WTC11 (cell line): ENCODE measurements at regions not wholly inside any gene's neighbourhood (a gene's known extent, or its start where the extent isn't known, plus 50 kb on each side); places are given as distances from the start of the nearest gene placed in this dataset.

Experiments
- ATAC-seq: fragments of 200-7000 bp; cut with Tn5 transposase; 2 replicates; pipeline ENCODE4 v1.10.0; 2021; ENCODE audit warnings: mild to moderate bottlenecking, moderate library complexity
- CTCF ChIA-PET: fragments of 300-600 bp; sonication (Branson Sonifier 250); formaldehyde crosslinking; loops from one replicate; lab custom pipeline; 2021; ENCODE audit warnings: antibody characterized with exemption; lab: Charles Lee
- POLR2A ChIA-PET: fragments of 350-600 bp; sonication (Branson Sonifier 250); formaldehyde crosslinking; loops from one replicate; lab custom pipeline; 2021; ENCODE audit warnings: antibody characterized with exemption; lab: Charles Lee
- DNase-seq: peaks from one replicate; pipeline ENCODE4 v3.0.0; 2021; ENCODE audit warnings: low spot score
- H3K27ac Mint-ChIP-seq: 2 replicates; pipeline ENCODE4 v1.8.0; 2021; ENCODE audit warnings: mixed read lengths
- H3K27me3 Mint-ChIP-seq: 2 replicates; pipeline ENCODE4 v1.8.0; 2021; ENCODE audit warnings: low read depth, mild to moderate bottlenecking, moderate library complexity, mixed read lengths
- H3K36me3 Mint-ChIP-seq: 2 replicates; pipeline ENCODE4 v1.8.0; 2021; ENCODE audit warnings: mixed read lengths
- H3K4me1 Mint-ChIP-seq: 2 replicates; pipeline ENCODE4 v1.8.0; 2022; ENCODE audit warnings: mixed read lengths
- H3K4me3 Mint-ChIP-seq: 2 replicates; pipeline ENCODE4 v1.8.0; 2021; ENCODE audit warnings: mild to moderate bottlenecking, moderate library complexity, mixed read lengths
- H3K9me3 Mint-ChIP-seq: 2 replicates; pipeline ENCODE4 v1.8.0; 2021; ENCODE audit warnings: mixed read lengths
- AFF4 ChIP-seq: sonication (generic); formaldehyde crosslinking; IDR thresholded peaks from 2 replicates; pipeline ENCODE4 v1.8.1; 2023; ENCODE audit warnings: mild to moderate bottlenecking, missing genetic modification reagents, borderline replicate concordance
- ATF1 ChIP-seq: sonication (generic); formaldehyde crosslinking; IDR thresholded peaks from 2 replicates; pipeline ENCODE4 v1.8.1; 2023; ENCODE audit warnings: mild to moderate bottlenecking, moderate library complexity, missing genetic modification reagents
- ATF3 ChIP-seq: sonication (generic); formaldehyde crosslinking; conservative IDR thresholded peaks from 2 replicates; pipeline ENCODE4 v1.8.1; 2022; ENCODE audit warnings: mild to moderate bottlenecking, missing genetic modification reagents
- CBFB ChIP-seq: sonication (generic); formaldehyde crosslinking; IDR thresholded peaks from 2 replicates; pipeline ENCODE4 v1.8.1; 2022; ENCODE audit warnings: mild to moderate bottlenecking, low read depth, missing genetic modification reagents
- E2F5 ChIP-seq: sonication (generic); formaldehyde crosslinking; IDR thresholded peaks from 2 replicates; pipeline ENCODE4 v1.8.1; 2022; ENCODE audit warnings: mild to moderate bottlenecking, moderate library complexity, missing genetic modification reagents
- EMX1 ChIP-seq: fragments of 250-450 bp; sonication (Bioruptor Pico); IDR thresholded peaks from 2 replicates; pipeline ENCODE4 v1.8.0; 2021; ENCODE audit warnings: mild to moderate bottlenecking
- ETV6 ChIP-seq: sonication (generic); formaldehyde crosslinking; IDR thresholded peaks from 2 replicates; pipeline ENCODE4 v1.8.1; 2022; ENCODE audit warnings: mild to moderate bottlenecking, missing genetic modification reagents
- GRHL2 ChIP-seq: fragments of 250-450 bp; sonication (Bioruptor Pico); IDR thresholded peaks from 2 replicates; pipeline ENCODE4 v1.8.0; 2022; ENCODE audit warnings: mild to moderate bottlenecking, moderate library complexity; ENCODE audit not compliant: insufficient replicate concordance, severe bottlenecking
- JUN ChIP-seq: sonication (generic); formaldehyde crosslinking; IDR thresholded peaks from 2 replicates; pipeline ENCODE4 v1.8.0; 2023; ENCODE audit warnings: mild to moderate bottlenecking, missing genetic modification reagents
- KAT7 ChIP-seq: sonication (generic); formaldehyde crosslinking; IDR thresholded peaks from 2 replicates; pipeline ENCODE4 v1.8.1; 2023; ENCODE audit warnings: missing genetic modification reagents, mild to moderate bottlenecking, borderline replicate concordance
- MAX ChIP-seq: sonication (generic); formaldehyde crosslinking; IDR thresholded peaks from 2 replicates; pipeline ENCODE4 v1.8.0; 2022; ENCODE audit warnings: mild to moderate bottlenecking, missing genetic modification reagents
- NR3C1 ChIP-seq: sonication (generic); formaldehyde crosslinking; conservative IDR thresholded peaks from 2 replicates; pipeline ENCODE4 v1.8.1; 2023; ENCODE audit warnings: low read depth, mild to moderate bottlenecking, missing genetic modification reagents
- PREB ChIP-seq: sonication (generic); formaldehyde crosslinking; IDR thresholded peaks from 2 replicates; pipeline ENCODE4 v1.8.1; 2022; ENCODE audit warnings: mild to moderate bottlenecking, missing genetic modification reagents, moderate library complexity, borderline replicate concordance
- PRRX2 ChIP-seq: fragments of 250-450 bp; sonication (Bioruptor Pico); IDR thresholded peaks from 2 replicates; pipeline ENCODE4 v1.8.0; 2021; ENCODE audit warnings: mild to moderate bottlenecking
- RELA ChIP-seq: sonication (generic); formaldehyde crosslinking; IDR thresholded peaks from 2 replicates; pipeline ENCODE4 v1.8.1; 2022; ENCODE audit warnings: missing genetic modification reagents, mild to moderate bottlenecking, borderline replicate concordance
- TEAD1 ChIP-seq: sonication (generic); formaldehyde crosslinking; IDR thresholded peaks from 2 replicates; pipeline ENCODE4 v1.8.0; 2022; ENCODE audit warnings: mild to moderate bottlenecking, missing genetic modification reagents
- ZBTB21 ChIP-seq: sonication (generic); formaldehyde crosslinking; IDR thresholded peaks from 2 replicates; pipeline ENCODE4 v1.8.1; 2023; ENCODE audit warnings: mild to moderate bottlenecking, missing genetic modification reagents, borderline replicate concordance
- ZBTB43 ChIP-seq: sonication (generic); formaldehyde crosslinking; IDR thresholded peaks from 2 replicates; pipeline ENCODE4 v1.8.1; 2023; ENCODE audit warnings: mild to moderate bottlenecking, missing genetic modification reagents
- ZNF121 ChIP-seq: sonication (generic); formaldehyde crosslinking; IDR thresholded peaks from 2 replicates; pipeline ENCODE4 v1.8.0; 2023; ENCODE audit warnings: missing genetic modification reagents
- ZNF219 ChIP-seq: sonication (generic); formaldehyde crosslinking; IDR thresholded peaks from 2 replicates; pipeline ENCODE4 v1.8.0; 2023; ENCODE audit warnings: missing genetic modification reagents, mild to moderate bottlenecking, borderline replicate concordance
- ZNF281 ChIP-seq: sonication (generic); formaldehyde crosslinking; IDR thresholded peaks from 2 replicates; pipeline ENCODE4 v1.8.0; 2023; ENCODE audit warnings: mild to moderate bottlenecking, missing genetic modification reagents
- ZNF512 ChIP-seq: sonication (generic); formaldehyde crosslinking; IDR thresholded peaks from 2 replicates; pipeline ENCODE4 v1.8.1; 2022; ENCODE audit warnings: missing genetic modification reagents, borderline replicate concordance

GRCh38 chr5:51559921-51560658 is 176.8 kb downstream of the ISL1 start (continued):
- TF ChIP-seq RELA (CRISPR knock-in tag) (no peak), ZBTB21 (no peak), ZBTB43 (CRISPR knock-in tag) (no peak), ATF1 (CRISPR knock-in tag) (no peak), TEAD1 (no peak), ATF3 (CRISPR knock-in tag) (no peak), NR3C1 (CRISPR knock-in tag) (no peak), CBFB (no peak), KAT7 (CRISPR knock-in tag) (no peak), EMX1 (CRISPR knock-in tag) (no peak), PRRX2 (CRISPR knock-in tag) (no peak)

- ChIA-PET POLR2A (no interaction called here), CTCF (no interaction called here)
- no peak overlapping the region for H3K27ac Mint-ChIP-seq
- DNase-seq, result no peak
- ATAC-seq, result no peak
- H3K36me3 Mint-ChIP-seq, result no peaks in the 10 kb centered on the region
- H3K4me3 Mint-ChIP-seq, result no peak overlapping the region
- TF ChIP-seq GRHL2 (no peak), PREB (CRISPR knock-in tag) (no peak), EMX1 (CRISPR knock-in tag) (no peak), E2F5 (CRISPR knock-in tag) (no peak), ZNF512 (CRISPR knock-in tag) (no peak), ZNF121 (CRISPR knock-in tag) (no peak)
- no peaks in the 10 kb centered on the region for H3K27me3 Mint-ChIP-seq
- H3K9me3 Mint-ChIP-seq, result no peaks in the 10 kb centered on the region
- H3K4me1 Mint-ChIP-seq, result no peaks in the 10 kb centered on the region
These were observed 183.7 kb downstream of the ISL1 start for GRCh38 chr5:51566953-51567352.

GRCh38 chr5:51567636-51568035 is 184.4 kb downstream of the ISL1 start:
- no peak for ATAC-seq
- ChIA-PET POLR2A (no interaction called here), CTCF (no interaction called here)
- no peak for DNase-seq
- H3K27me3 Mint-ChIP-seq, result no peaks in the 10 kb centered on the region
- no peak overlapping the region for H3K4me3 Mint-ChIP-seq
- H3K27ac Mint-ChIP-seq, result no peak overlapping the region
- no peaks in the 10 kb centered on the region for H3K9me3 Mint-ChIP-seq
- H3K4me1 Mint-ChIP-seq, result no peaks in the 10 kb centered on the region
- no peaks in the 10 kb centered on the region for H3K36me3 Mint-ChIP-seq
- TF ChIP-seq MAX (no peak), ZNF219 (no peak), JUN (CRISPR knock-in tag) (no peak), ZNF281 (CRISPR knock-in tag) (no peak), ETV6 (CRISPR knock-in tag) (no peak), AFF4 (CRISPR knock-in tag) (no peak)
